IMR-90 (cell line): ENCODE measurements at regions not wholly inside any gene's neighbourhood (a gene's known extent, or its start where the extent isn't known, plus 50 kb on each side); places are given as distances from the start of the nearest gene placed in this dataset.
A peak's percentile ranks its signal among the peaks of the same experiment; 100 is the strongest.

Source experiments
- FOS ChIP-seq: fragments of 150-350 bp; IDR thresholded peaks from 2 replicates; pipeline ENCODE4 v1.6.1; 2016; ENCODE audit warnings: low read depth, low read length
- MAFK ChIP-seq: IDR thresholded peaks from 2 replicates; pipeline ENCODE4 v1.6.1; 2012; ENCODE audit warnings: low read depth, low read length, improper control_type of control experiment
- MXI1 ChIP-seq: IDR thresholded peaks from 2 replicates; pipeline ENCODE4 v1.6.1; 2012; ENCODE audit warnings: low read depth, mild to moderate bottlenecking, low read length, moderate library complexity, borderline replicate concordance
- POLR2A ChIP-seq: IDR thresholded peaks from 2 replicates; pipeline ENCODE4 v1.6.1; 2012; ENCODE audit warnings: mild to moderate bottlenecking, low read depth, low read length
- RAD21 ChIP-seq: IDR thresholded peaks from 2 replicates; pipeline ENCODE4 v1.6.1; 2012; ENCODE audit warnings: low read length, improper control_type of control experiment
- RFX5 ChIP-seq: IDR thresholded peaks from 2 replicates; pipeline ENCODE4 v1.8.0; 2012; ENCODE audit warnings: low read depth, mild to moderate bottlenecking, low read length, moderate library complexity
- SMC3 ChIP-seq: fragments of 150-350 bp; IDR thresholded peaks from 2 replicates; pipeline ENCODE4 v1.6.1; 2016; ENCODE audit warnings: low read depth, mild to moderate bottlenecking, antibody characterized with exemption, low read length, moderate library complexity
- TF ChIP-seq, protein P1 (sequence below): conservative IDR thresholded peaks from 2 replicates; pipeline ENCODE4 v1.5.1; 2012; ENCODE audit warnings: mild to moderate bottlenecking, low read depth, low read length, improper control_type of control experiment

DNA sequence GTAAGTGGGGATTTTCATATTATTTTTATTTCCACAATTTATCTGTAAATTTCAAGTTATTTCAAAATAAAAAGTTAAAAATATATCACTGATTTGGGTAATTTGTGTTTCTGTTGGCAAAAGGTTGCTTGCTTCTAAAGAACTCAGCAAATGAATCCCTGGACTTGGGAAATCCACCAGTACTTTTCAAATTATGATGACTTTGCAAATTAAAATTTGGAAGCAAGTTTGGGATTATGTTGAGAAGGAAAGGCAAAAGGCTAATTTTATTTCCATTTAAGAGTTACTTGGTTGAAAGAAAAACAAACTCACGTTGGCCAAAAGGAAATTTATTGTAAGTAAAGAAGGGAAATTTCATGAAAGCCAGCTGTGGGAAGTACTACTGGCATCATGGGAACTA, 220.3 kb downstream of the MAP2K6 start:
- TF ChIP-seq, protein P1, sequence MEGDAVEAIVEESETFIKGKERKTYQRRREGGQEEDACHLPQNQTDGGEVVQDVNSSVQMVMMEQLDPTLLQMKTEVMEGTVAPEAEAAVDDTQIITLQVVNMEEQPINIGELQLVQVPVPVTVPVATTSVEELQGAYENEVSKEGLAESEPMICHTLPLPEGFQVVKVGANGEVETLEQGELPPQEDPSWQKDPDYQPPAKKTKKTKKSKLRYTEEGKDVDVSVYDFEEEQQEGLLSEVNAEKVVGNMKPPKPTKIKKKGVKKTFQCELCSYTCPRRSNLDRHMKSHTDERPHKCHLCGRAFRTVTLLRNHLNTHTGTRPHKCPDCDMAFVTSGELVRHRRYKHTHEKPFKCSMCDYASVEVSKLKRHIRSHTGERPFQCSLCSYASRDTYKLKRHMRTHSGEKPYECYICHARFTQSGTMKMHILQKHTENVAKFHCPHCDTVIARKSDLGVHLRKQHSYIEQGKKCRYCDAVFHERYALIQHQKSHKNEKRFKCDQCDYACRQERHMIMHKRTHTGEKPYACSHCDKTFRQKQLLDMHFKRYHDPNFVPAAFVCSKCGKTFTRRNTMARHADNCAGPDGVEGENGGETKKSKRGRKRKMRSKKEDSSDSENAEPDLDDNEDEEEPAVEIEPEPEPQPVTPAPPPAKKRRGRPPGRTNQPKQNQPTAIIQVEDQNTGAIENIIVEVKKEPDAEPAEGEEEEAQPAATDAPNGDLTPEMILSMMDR, result no peak
- TF ChIP-seq POLR2A, result no peak
- TF ChIP-seq MXI1, result no peak
- no peak for TF ChIP-seq FOS
- no peak for TF ChIP-seq SMC3
- no peak for TF ChIP-seq RAD21
- no peak for TF ChIP-seq RFX5
- TF ChIP-seq MAFK, result peak; percentile 96
